Naive thymus-derived CD4-positive, alpha-beta T cell (primary cell): ENCODE measurements at regions not wholly inside any gene's neighbourhood (a gene's known extent, or its start where the extent isn't known, plus 50 kb on each side); places are given as distances from the start of the nearest gene placed in this dataset.

Experiments used
- ATAC-seq: fragments of 150-1000 bp; cut with Tn5 transposase; 2 replicates; pipeline ENCODE4 v1.10.0; 2021; ENCODE audit warnings: mild to moderate bottlenecking, moderate library complexity
- CTCF ChIA-PET: fragments of 350-600 bp; sonication (Branson Sonifier 250); formaldehyde crosslinking; loops from one replicate; lab custom pipeline; 2021; ENCODE audit warnings: antibody characterized with exemption; lab: Charles Lee
- POLR2A ChIA-PET: fragments of 350-600 bp; sonication (Branson Sonifier 250); formaldehyde crosslinking; loops from one replicate; lab custom pipeline; 2021; ENCODE audit warnings: antibody characterized with exemption, inconsistent platforms; lab: Charles Lee
- DNase-seq, 9 donors: peaks; one replicate each; pipeline versions ENCODE4 v3.0.0 to v3.0.0-alpha.2; 2020 to 2022; ENCODE audit warnings: mixed read lengths in 1 of 9
- H3K27ac ChIP-seq: one replicate; pipeline ENCODE4 v1.7.0; 2013; ENCODE audit warnings: mild to moderate bottlenecking, low read depth, low read length, moderate library complexity
- H3K27me3 ChIP-seq, 2 donors: one replicate each; pipeline ENCODE4 v1.7.0; 2013; ENCODE audit warnings: low read length in 2 of 2, mild to moderate bottlenecking in 2 of 2, moderate library complexity in 2 of 2; ENCODE audit not compliant: control insufficient read depth in 2 of 2, insufficient read depth in 2 of 2
- H3K36me3 ChIP-seq, 3 experiments: 1 replicate in 2 of 3; 2 replicates in 1 of 3; pipeline ENCODE4 v1.7.0; 2013; ENCODE audit warnings: low read length in 3 of 3, mild to moderate bottlenecking in 3 of 3, moderate library complexity in 1 of 3; ENCODE audit not compliant: insufficient read depth in 3 of 3, control insufficient read depth in 2 of 3
- H3K4me1 ChIP-seq, 2 donors: one replicate each; pipeline ENCODE4 v1.7.0; 2013; ENCODE audit warnings: low read length in 2 of 2, mild to moderate bottlenecking in 2 of 2, moderate library complexity in 1 of 2; ENCODE audit not compliant: control insufficient read depth in 2 of 2, insufficient read depth in 2 of 2
- H3K4me3 ChIP-seq: 2 replicates; pipeline ENCODE4 v1.7.0; 2013; ENCODE audit warnings: mild to moderate bottlenecking, low read length
- H3K9me3 ChIP-seq, 3 experiments: 1 replicate in 2 of 3; 2 replicates in 1 of 3; pipeline ENCODE4 v1.7.0; 2013; ENCODE audit warnings: low read length in 3 of 3; ENCODE audit not compliant: control insufficient read depth in 2 of 3
- H3K27ac Mint-ChIP-seq, 9 donors: one replicate each; pipeline ENCODE4 v1.8.0; 2020 to 2022; ENCODE audit warnings: mixed read lengths in 9 of 9, mild to moderate bottlenecking in 8 of 9, moderate library complexity in 5 of 9, inconsistent platforms in 2 of 9
- H3K27me3 Mint-ChIP-seq, 5 donors: one replicate each; pipeline ENCODE4 v1.8.0; 2021 to 2022; ENCODE audit warnings: mixed read lengths in 5 of 5, mild to moderate bottlenecking in 1 of 5
- H3K36me3 Mint-ChIP-seq, 5 donors: one replicate each; pipeline ENCODE4 v1.8.0; 2020 to 2022; ENCODE audit warnings: mixed read lengths in 5 of 5, mild to moderate bottlenecking in 3 of 5, inconsistent platforms in 1 of 5
- H3K4me1 Mint-ChIP-seq, 7 donors: one replicate each; pipeline ENCODE4 v1.8.0; 2020 to 2022; ENCODE audit warnings: mixed read lengths in 7 of 7, mild to moderate bottlenecking in 3 of 7, inconsistent platforms in 1 of 7
- H3K4me3 Mint-ChIP-seq, 10 donors: one replicate each; pipeline ENCODE4 v1.8.0; 2020 to 2022; ENCODE audit warnings: mild to moderate bottlenecking in 10 of 10, mixed read lengths in 10 of 10, moderate library complexity in 6 of 10, inconsistent platforms in 2 of 10
- H3K9me3 Mint-ChIP-seq, 11 donors: one replicate each; pipeline ENCODE4 v1.8.0; 2020 to 2022; ENCODE audit warnings: mixed read lengths in 11 of 11, mild to moderate bottlenecking in 4 of 11, inconsistent platforms in 1 of 11, moderate library complexity in 1 of 11
- intact Hi-C, 2 donors: fragments of 100-400 bp; cut with micrococcal nuclease; formaldehyde crosslinking; loops; one replicate each; pipeline ENCODE4 v1.15.1; 2023

DNA sequence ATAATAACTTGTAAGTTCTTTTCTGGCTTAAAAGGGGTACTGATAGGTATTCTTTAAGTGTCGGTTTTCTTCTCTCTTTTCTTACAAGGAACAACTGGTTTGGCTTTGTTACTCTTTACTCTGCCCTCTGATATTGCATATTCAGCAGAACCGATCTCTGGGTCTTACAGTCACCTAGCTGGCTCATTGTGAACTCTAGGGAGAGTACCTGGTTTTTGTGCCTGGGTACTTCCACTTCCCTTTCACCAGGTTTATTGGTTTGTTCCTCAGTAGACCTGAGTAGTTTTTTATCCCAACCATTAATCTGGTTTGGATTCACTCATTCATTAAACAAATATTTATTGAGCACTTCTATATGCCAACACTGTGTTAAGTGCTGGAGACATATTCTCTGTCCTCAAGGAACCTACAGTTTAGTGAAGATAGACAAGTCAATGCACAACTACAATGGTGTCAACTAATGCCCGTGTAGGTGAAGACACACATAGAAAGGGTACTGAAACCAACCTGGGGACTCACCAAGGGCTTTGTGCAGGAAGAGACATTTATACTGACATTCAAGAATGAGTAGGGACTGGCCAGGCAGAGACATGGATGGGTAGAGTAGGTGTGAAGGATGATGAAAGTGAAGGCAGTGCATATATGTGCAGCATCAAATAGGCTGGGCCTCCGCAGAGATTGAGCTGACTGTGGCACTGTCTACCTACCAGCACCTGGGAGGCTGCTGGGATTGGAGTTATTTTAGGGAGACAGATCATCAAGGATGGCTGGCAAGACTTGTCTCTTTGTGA is 348.8 kb upstream of the C11orf87 start:
- H3K36me3 Mint-ChIP-seq, result no peaks in the 10 kb centered on the region
- peaks cover 0 to 19% (median 6%) of the 10 kb centered on the region in 11 donors for H3K9me3 Mint-ChIP-seq
- H3K4me3 Mint-ChIP-seq, result no peak overlapping the region
- Histone ChIP-seq H3K9me3 (no peaks in the 10 kb centered on the region), H3K4me3 (no peak overlapping the region), H3K27me3 (no peaks in the 10 kb centered on the region), H3K27ac (no peak overlapping the region), H3K4me1 (no peaks in the 10 kb centered on the region), H3K36me3 (no peaks in the 10 kb centered on the region)
- ATAC-seq (no peak), DNase-seq (no peak)
- H3K4me1 Mint-ChIP-seq, result no peaks in the 10 kb centered on the region
- peaks cover 0 to 8% (median 5%) of the 10 kb centered on the region in 5 donors for H3K27me3 Mint-ChIP-seq
- ChIA-PET POLR2A (no interaction called here), CTCF (interaction anchor here (0.7 kb wide), 1 partner anchor 402 kb away, joined by 3 read pairs; no protein-coding TSS in a partner anchor)
- intact Hi-C loops, result no loop called here
- no peak overlapping the region for H3K27ac Mint-ChIP-seq

DNA sequence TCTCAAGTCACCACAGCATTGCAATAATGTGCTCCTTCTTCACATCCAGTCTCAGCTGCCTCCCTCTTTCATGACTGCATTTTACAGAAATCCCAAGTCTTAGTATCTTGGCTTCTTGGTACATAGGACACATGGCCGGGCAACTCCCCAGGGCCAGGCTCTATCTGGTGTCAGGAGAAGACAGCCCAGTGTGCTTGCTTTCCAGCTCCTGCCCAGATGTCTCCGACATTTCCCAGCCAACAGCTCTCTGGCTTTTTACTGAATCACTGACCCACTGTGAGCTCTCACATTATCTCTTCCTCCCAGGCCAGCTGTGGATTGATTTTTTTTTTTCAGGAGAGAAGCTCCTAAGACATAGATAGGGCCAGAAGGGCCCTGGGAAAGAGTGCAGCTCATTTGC is 346.0 kb upstream of the C11orf87 start:
- no peaks in the 10 kb centered on the region for H3K36me3 ChIP-seq
- Mint-ChIP-seq H3K36me3 (no peaks in the 10 kb centered on the region), H3K9me3 (peaks cover 0 to 5% (median 2%) of the 10 kb centered on the region in 11 donors), H3K4me3 (no peak overlapping the region), H3K27ac (no peak overlapping the region), H3K27me3 (peaks cover 0 to 8% (median 5%) of the 10 kb centered on the region in 5 donors), H3K4me1 (no peaks in the 10 kb centered on the region)
- ChIA-PET POLR2A (no interaction called here), CTCF (no interaction called here)
- no peak for ATAC-seq
- no peak overlapping the region for H3K4me3 ChIP-seq
- H3K9me3 ChIP-seq, result no peaks in the 10 kb centered on the region
- H3K27ac ChIP-seq, result no peak overlapping the region
- DNase-seq, result no peak
- H3K4me1 ChIP-seq, result no peaks in the 10 kb centered on the region
- intact Hi-C loops, result no loop called here
- H3K27me3 ChIP-seq, result no peaks in the 10 kb centered on the region

DNA sequence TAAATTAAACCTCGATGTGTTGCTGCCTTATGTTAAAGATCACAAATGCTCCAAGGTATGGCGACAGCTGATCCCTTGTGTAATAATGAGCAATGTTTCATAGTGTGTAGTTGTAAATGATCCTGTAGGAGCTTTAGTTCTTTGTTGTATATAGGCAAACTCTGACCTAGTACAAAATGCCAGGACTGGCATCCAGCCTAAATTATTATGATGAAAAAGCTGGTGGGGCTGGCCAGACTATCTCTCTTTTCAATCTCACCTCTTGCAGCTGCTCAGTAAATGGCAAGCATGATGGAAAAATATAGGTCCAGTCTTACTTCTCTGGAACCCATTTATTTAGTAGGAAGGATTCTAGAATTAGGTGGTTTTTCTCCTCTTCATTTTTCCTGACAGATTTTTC is 345.1 kb upstream of the C11orf87 start:
- H3K4me3 ChIP-seq, result no peak overlapping the region
- DNase-seq (no peak), ATAC-seq (no peak)
- Mint-ChIP-seq H3K27ac (no peak overlapping the region), H3K9me3 (peaks cover 0 to 4% (median 0%) of the 10 kb centered on the region in 11 donors), H3K27me3 (peaks cover 0 to 8% (median 5%) of the 10 kb centered on the region in 5 donors), H3K4me1 (no peaks in the 10 kb centered on the region), H3K4me3 (no peak overlapping the region), H3K36me3 (no peaks in the 10 kb centered on the region)
- H3K27ac ChIP-seq, result no peak overlapping the region
- no peaks in the 10 kb centered on the region for H3K36me3 ChIP-seq
- intact Hi-C loops, result no loop called here
- ChIA-PET CTCF (no interaction called here), POLR2A (interaction anchor here (0.5 kb wide), 1 partner anchor 94 kb away, joined by 5 read pairs; no protein-coding TSS in a partner anchor)
- H3K9me3 ChIP-seq, result no peaks in the 10 kb centered on the region
- H3K27me3 ChIP-seq, result no peaks in the 10 kb centered on the region
- no peaks in the 10 kb centered on the region for H3K4me1 ChIP-seq

DNA sequence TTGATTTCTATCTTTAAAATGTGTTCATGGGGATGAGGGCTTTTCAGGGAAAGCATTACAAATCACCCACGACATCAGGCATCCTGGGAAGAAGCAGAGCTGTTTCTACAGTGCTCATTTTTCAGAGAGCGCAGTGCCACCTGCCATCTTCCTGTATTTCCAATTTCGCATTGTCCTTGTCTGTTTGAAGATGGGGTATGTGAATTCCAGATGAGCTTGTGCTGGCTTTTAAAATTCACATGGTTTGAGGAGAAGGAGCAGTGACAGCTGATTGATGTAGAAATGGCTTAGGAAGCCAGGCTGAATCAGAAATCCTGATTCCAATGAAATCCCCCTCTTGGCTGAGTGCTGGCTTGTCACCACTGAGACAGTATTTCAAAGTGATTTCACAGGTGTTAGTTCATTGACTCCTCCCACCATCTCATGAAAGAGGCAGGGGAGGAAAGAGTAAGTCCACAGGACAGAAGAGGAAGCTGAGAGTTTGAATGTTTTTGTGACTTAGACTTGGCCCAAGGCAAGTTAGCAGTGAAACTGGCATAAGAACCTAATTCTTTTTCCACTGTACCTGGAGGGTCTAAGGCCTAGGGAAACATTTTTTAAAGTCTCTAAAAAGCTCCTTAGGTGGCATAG is 344.6 kb upstream of the C11orf87 start:
- H3K27ac Mint-ChIP-seq, result no peak overlapping the region
- Histone ChIP-seq H3K36me3 (no peaks in the 10 kb centered on the region), H3K4me3 (no peak overlapping the region), H3K27ac (no peak overlapping the region), H3K9me3 (no peaks in the 10 kb centered on the region), H3K27me3 (no peaks in the 10 kb centered on the region), H3K4me1 (no peaks in the 10 kb centered on the region)
- H3K36me3 Mint-ChIP-seq, result no peaks in the 10 kb centered on the region
- H3K27me3 Mint-ChIP-seq, result peaks cover 0 to 8% (median 5%) of the 10 kb centered on the region in 5 donors
- POLR2A ChIA-PET, result no interaction called here
- CTCF ChIA-PET, result no interaction called here
- no peak for ATAC-seq
- H3K4me1 Mint-ChIP-seq, result no peaks in the 10 kb centered on the region
- DNase-seq, result no peak
- H3K9me3 Mint-ChIP-seq, result peaks cover 0 to 4% (median 0%) of the 10 kb centered on the region in 11 donors
- intact Hi-C loops, result no loop called here
- no peak overlapping the region for H3K4me3 Mint-ChIP-seq

DNA sequence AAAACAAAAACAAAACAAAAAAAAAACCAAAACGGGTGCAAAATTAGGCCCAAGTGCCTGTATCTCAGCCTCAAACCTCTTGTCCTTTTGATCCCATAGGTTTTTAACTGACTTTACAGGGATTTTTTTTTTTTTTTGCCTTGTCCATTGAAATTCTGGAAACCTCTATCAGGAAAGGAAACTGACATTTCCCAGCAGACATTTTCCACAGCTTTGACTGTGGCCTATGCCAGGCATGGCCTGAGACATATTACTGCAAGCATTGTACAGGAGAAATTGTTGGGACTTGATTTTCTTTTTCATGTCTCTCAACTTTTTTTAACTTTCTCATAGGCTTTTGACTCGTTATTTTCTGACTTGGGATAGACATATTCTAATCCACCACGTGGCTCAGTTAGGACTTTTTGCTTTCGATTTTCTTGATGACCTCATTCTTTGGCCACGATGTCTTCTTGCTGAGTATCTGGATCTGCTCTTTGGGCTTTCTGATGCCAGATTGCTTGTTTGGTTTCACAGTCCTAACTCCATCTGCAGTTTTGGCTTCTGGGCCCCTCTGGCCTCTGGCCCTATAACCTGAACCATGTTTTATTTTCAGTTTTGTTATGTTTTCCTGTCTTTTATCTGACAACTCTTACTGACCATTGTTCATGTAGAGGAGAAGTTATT is 336.1 kb upstream of the C11orf87 start:
- no peaks in the 10 kb centered on the region for H3K36me3 Mint-ChIP-seq
- POLR2A ChIA-PET, result no interaction called here
- no peak overlapping the region for H3K4me3 ChIP-seq
- H3K27me3 ChIP-seq, result no peaks in the 10 kb centered on the region
- DNase-seq, result no peak
- no peak overlapping the region for H3K4me3 Mint-ChIP-seq
- intact Hi-C loops, result no loop called here
- CTCF ChIA-PET, result no interaction called here
- no peaks in the 10 kb centered on the region for H3K4me1 ChIP-seq
- ATAC-seq, result no peak
- no peaks in the 10 kb centered on the region for H3K9me3 ChIP-seq
- peaks cover 0 to 15% (median 5%) of the 10 kb centered on the region in 11 donors for H3K9me3 Mint-ChIP-seq
- no peak overlapping the region for H3K27ac ChIP-seq
- no peaks in the 10 kb centered on the region for H3K4me1 Mint-ChIP-seq
- peaks cover 0 to 6% (median 0%) of the 10 kb centered on the region in 5 donors for H3K27me3 Mint-ChIP-seq
- no peaks in the 10 kb centered on the region for H3K36me3 ChIP-seq
- H3K27ac Mint-ChIP-seq, result no peak overlapping the region

DNA sequence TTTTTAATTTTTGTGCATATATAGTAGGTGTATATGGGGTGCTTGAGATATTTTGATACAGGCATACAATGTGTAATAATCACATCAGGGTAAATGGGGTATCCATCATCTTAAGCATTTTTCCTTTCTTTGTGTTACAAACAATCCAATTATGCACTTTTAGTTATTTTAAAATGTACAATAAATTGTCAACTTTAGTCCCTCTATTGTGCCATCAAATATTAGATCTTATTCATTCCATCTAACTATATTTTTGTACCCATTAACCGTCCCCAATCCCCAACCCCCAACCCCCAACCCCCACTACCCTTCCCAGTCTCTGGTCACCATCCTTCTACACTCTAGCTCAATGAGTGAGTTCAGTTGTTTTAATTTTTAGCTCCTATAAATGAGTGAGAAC is 335.1 kb upstream of the C11orf87 start:
- Histone ChIP-seq H3K4me3 (no peak overlapping the region), H3K36me3 (no peaks in the 10 kb centered on the region), H3K4me1 (no peaks in the 10 kb centered on the region), H3K27ac (no peak overlapping the region), H3K9me3 (no peaks in the 10 kb centered on the region), H3K27me3 (no peaks in the 10 kb centered on the region)
- no peak for DNase-seq
- H3K4me1 Mint-ChIP-seq, result no peaks in the 10 kb centered on the region
- ATAC-seq, result no peak
- CTCF ChIA-PET, result no interaction called here
- H3K27me3 Mint-ChIP-seq, result peaks cover 0 to 10% (median 0%) of the 10 kb centered on the region in 5 donors
- H3K9me3 Mint-ChIP-seq, result peaks cover 0 to 15% (median 5%) of the 10 kb centered on the region in 11 donors
- H3K4me3 Mint-ChIP-seq, result no peak overlapping the region
- no peak overlapping the region for H3K27ac Mint-ChIP-seq
- intact Hi-C loops, result no loop called here
- H3K36me3 Mint-ChIP-seq, result no peaks in the 10 kb centered on the region
- POLR2A ChIA-PET, result no interaction called here
